Lung (tissue), 11 donors: ENCODE measurements at regions not wholly inside any gene's neighbourhood (a gene's known extent, or its start where the extent isn't known, plus 50 kb on each side); places are given as distances from the start of the nearest gene placed in this dataset.

Source experiments
- ATAC-seq: fragments of 200-7000 bp; cut with Tn5 transposase; one replicate; pipeline ENCODE4 v1.9.1; 2020; ENCODE audit warnings: moderate number of reproducible peaks; ENCODE audit not compliant: insufficient read depth, low FRiP score
- DNase-seq, 3 donors: peaks; one replicate each; pipeline ENCODE4 v3.0.0-alpha.2; 2013 to 2017
- H3K27ac ChIP-seq, 2 donors: one replicate each; pipeline ENCODE4 v1.5.1; 2013; ENCODE audit warnings: mild to moderate bottlenecking in 2 of 2, moderate library complexity in 2 of 2, control low read depth in 1 of 2, inconsistent platforms in 1 of 2, low read depth in 1 of 2, low read length in 1 of 2
- H3K27me3 ChIP-seq, 3 donors: one replicate each; pipeline ENCODE4 v1.5.1; 2013; ENCODE audit warnings: low read length in 2 of 3; ENCODE audit not compliant: control insufficient read depth in 3 of 3, insufficient read depth in 3 of 3
- H3K36me3 ChIP-seq, 4 donors: one replicate each; pipeline ENCODE4 v1.5.1; 2013; ENCODE audit warnings: low read length in 4 of 4, mild to moderate bottlenecking in 1 of 4, moderate library complexity in 1 of 4; ENCODE audit not compliant: control insufficient read depth in 4 of 4, insufficient read depth in 4 of 4
- H3K4me1 ChIP-seq, 5 donors: one replicate each; pipeline ENCODE4 v1.5.1; 2013; ENCODE audit warnings: low read length in 5 of 5, mild to moderate bottlenecking in 2 of 5, moderate library complexity in 1 of 5; ENCODE audit not compliant: control insufficient read depth in 5 of 5, insufficient read depth in 5 of 5
- H3K4me3 ChIP-seq: one replicate; pipeline ENCODE4 v1.5.1; 2013; ENCODE audit warnings: mild to moderate bottlenecking, control low read depth, moderate library complexity
- H3K9ac ChIP-seq, 2 donors: one replicate each; pipeline ENCODE4 v1.5.1; 2013; ENCODE audit warnings: low read length in 2 of 2, control low read depth in 1 of 2; ENCODE audit not compliant: insufficient read depth in 1 of 2
- H3K9me3 ChIP-seq, 4 donors: one replicate each; pipeline ENCODE4 v1.5.1; 2013; ENCODE audit warnings: low read length in 3 of 4, mild to moderate bottlenecking in 1 of 4, moderate library complexity in 1 of 4; ENCODE audit not compliant: control insufficient read depth in 4 of 4, insufficient read depth in 3 of 4
- CTCF ChIP-seq: IDR thresholded peaks from 2 replicates; pipeline ENCODE4 v1.5.1; 2012; ENCODE audit warnings: mild to moderate bottlenecking; ENCODE audit errors: control extremely low read depth, extremely low read depth
- WGBS, 2 donors: extraction: QIAGEN DNeasy Blood & Tissue Kit; methylation state at CpG; one replicate each; pipeline ENCODE4 v1.1.7; 2013; 5-methylcytosine and 5-hydroxymethylcytosine counted together
- donor health status: control.
- donor health status: control.
- donor health status: Bipolar disorder and iron deficiency.
- donor health status: healthy.
- donor health status: DM: yes; HTN: yes; CAD: no.

GRCh38 chr2:136363900-136364299, 246.0 kb upstream of the CXCR4 start:
- ATAC-seq (peak; percentile 33), DNase-seq (peak; percentile 25 to 87 (median 74))
- no peaks in the 10 kb centered on the region for H3K27me3 ChIP-seq
- no peaks in the 10 kb centered on the region for H3K9me3 ChIP-seq
- no peak overlapping the region for H3K4me3 ChIP-seq
- whole genome bisulfite sequencing, 2 donors = 45 to 49% methylated on average over 4 of the region's 4 CpGs
- H3K36me3 ChIP-seq = no peaks in the 10 kb centered on the region
- no peak overlapping the region for H3K27ac ChIP-seq
- peaks cover 0 to 11% (median 0%) of the 10 kb centered on the region in 5 donors for H3K4me1 ChIP-seq
- TF ChIP-seq CTCF = no peak
- peak overlapping the region in 1 of 2 donors; percentile 61 for H3K9ac ChIP-seq

- peaks cover 0 to 1% (median 0%) of the 10 kb centered on the region in 4 donors for H3K9me3 ChIP-seq
- ATAC-seq = peak; percentile 58
- no peak overlapping the region for H3K9ac ChIP-seq
- TF ChIP-seq CTCF = no peak
- H3K4me3 ChIP-seq = no peak overlapping the region
- H3K36me3 ChIP-seq = no peaks in the 10 kb centered on the region
- H3K4me1 ChIP-seq = peaks cover 0 to 11% (median 0%) of the 10 kb centered on the region in 5 donors
- peak in 1 of 3 donors; percentile 25 for DNase-seq
- H3K27me3 ChIP-seq = no peaks in the 10 kb centered on the region
- no peak overlapping the region for H3K27ac ChIP-seq
- WGBS, 2 donors = 65 to 70% methylated on average over 6 of the region's 6 CpGs
These were observed 245.5 kb upstream of the CXCR4 start for GRCh38 chr2:136363470-136363869.

- H3K27ac ChIP-seq = no peak overlapping the region
- WGBS, 2 donors = 74 to 91% methylated on average over 9 of the region's 9 CpGs
- H3K4me3 ChIP-seq = no peak overlapping the region
- DNase-seq (no peak), ATAC-seq (no peak)
- no peak for TF ChIP-seq CTCF
- peaks cover 0 to 11% (median 0%) of the 10 kb centered on the region in 5 donors for H3K4me1 ChIP-seq
- peaks cover 0 to 2% (median 0%) of the 10 kb centered on the region in 4 donors for H3K9me3 ChIP-seq
- no peak overlapping the region for H3K9ac ChIP-seq
- no peaks in the 10 kb centered on the region for H3K36me3 ChIP-seq
- no peaks in the 10 kb centered on the region for H3K27me3 ChIP-seq
These were observed 244.9 kb upstream of the CXCR4 start for GRCh38 chr2:136362676-136363390.
